Activated T-cell treated with anti-CD3 and anti-CD28 coated beads, Interleukin-2, amount 50 U/mL, for 72 hours (primary cell): ENCODE measurements at regions not wholly inside any gene's neighbourhood (a gene's known extent, or its start where the extent isn't known, plus 50 kb on each side); places are given as distances from the start of the nearest gene placed in this dataset.

Source experiments
- ATAC-seq, 2 donors: fragments of 150-1000 bp; cut with Tn5 transposase; replicated peaks in 1 of 2; 2 replicates each; pipeline ENCODE4 v1.10.0; 2021; ENCODE audit warnings: moderate library complexity in 2 of 2, mild to moderate bottlenecking in 1 of 2
- DNase-seq, 2 donors: peaks; one replicate each; pipeline ENCODE4 v3.0.0; 2021 to 2022; ENCODE audit warnings: mixed read lengths in 1 of 2
- H3K27ac Mint-ChIP-seq: one replicate; pipeline ENCODE4 v1.8.0; 2022; ENCODE audit warnings: mild to moderate bottlenecking, moderate library complexity, mixed read lengths
- H3K27me3 Mint-ChIP-seq: one replicate; pipeline ENCODE4 v1.8.0; 2022; ENCODE audit warnings: low read depth, mixed read lengths
- H3K36me3 Mint-ChIP-seq, 2 donors: one replicate each; pipeline ENCODE4 v1.8.0; 2022; ENCODE audit warnings: mixed read lengths in 2 of 2, mild to moderate bottlenecking in 1 of 2; ENCODE audit not compliant: insufficient read depth in 2 of 2
- H3K4me1 Mint-ChIP-seq: one replicate; pipeline ENCODE4 v1.8.0; 2022; ENCODE audit warnings: low read depth, mixed read lengths
- H3K4me3 Mint-ChIP-seq, 2 donors: one replicate each; pipeline ENCODE4 v1.8.0; 2022; ENCODE audit warnings: mild to moderate bottlenecking in 2 of 2, mixed read lengths in 2 of 2, moderate library complexity in 2 of 2
- H3K9me3 Mint-ChIP-seq, 2 donors: one replicate each; pipeline ENCODE4 v1.8.0; 2022; ENCODE audit warnings: mixed read lengths in 2 of 2

DNA sequence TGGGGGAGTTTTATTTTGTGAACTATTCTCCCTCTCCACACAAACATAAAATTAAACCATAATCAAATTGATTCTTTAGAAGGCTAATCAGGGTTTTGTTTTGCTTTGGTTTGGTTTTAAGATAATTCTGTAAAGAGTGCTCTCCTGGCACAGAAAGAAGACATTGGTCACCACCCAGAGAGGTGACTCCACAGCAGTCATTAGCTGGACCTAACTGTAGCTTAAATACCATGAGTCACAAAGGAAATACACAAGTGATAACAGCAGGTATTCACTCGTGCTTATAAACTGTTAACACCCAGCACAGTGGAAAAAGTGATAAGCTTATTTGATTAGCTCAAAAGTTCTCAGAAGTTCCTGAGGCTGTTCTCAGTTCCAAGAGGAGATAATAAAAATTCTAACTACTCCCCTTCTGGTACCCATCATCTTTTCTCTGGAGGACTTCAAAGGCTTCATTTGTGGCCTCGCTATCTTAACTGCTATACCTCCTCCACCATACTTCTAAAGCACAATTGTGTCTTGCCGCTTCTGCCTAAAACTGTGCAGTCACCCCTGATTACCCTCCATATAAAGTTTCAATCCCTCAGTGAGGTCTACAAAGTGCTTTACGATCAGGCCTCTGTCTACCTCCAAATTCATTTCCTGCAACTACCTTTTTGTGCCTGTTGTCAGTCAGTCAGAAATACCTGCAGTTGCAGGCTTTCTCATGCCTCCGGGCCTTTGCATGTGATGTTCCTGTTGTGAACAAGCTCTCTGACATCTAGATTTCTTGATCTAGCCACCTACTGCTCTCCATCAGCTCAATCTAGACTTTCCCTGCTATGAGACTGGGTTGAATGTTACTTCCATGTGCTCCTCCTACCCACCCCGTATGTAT, 201.1 kb downstream of the SAMD5 start:
- H3K9me3 Mint-ChIP-seq, result no peaks in the 10 kb centered on the region
- H3K27me3 Mint-ChIP-seq, result no peaks in the 10 kb centered on the region
- no peak for ATAC-seq
- DNase-seq, result no peak
- H3K4me1 Mint-ChIP-seq, result no peaks in the 10 kb centered on the region
- H3K36me3 Mint-ChIP-seq, result no peaks in the 10 kb centered on the region
- H3K4me3 Mint-ChIP-seq, result no peak overlapping the region
- no peak overlapping the region for H3K27ac Mint-ChIP-seq

DNA sequence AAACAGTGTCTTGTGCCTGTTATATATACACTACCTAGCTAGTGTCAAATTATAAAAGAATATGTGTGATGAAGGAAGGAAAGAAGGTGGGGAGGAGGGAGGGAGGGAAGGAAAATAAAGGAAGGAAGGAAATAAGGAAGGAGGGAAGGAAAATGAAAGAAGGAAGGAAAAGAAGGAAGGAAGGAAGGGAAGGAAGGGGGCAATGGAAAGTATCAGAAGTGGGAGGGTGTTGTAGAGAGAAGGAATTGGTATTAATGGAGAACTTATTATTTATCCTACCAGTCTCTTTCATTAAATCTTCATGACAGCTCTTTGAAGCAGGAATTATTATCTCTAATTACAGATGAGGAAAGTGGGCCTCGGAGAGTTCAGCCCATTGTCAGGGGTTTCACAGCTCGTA, 202.4 kb downstream of the SAMD5 start:
- Mint-ChIP-seq H3K4me1 (no peaks in the 10 kb centered on the region), H3K9me3 (no peaks in the 10 kb centered on the region), H3K27me3 (no peaks in the 10 kb centered on the region), H3K4me3 (no peak overlapping the region), H3K36me3 (no peaks in the 10 kb centered on the region), H3K27ac (no peak overlapping the region)
- DNase-seq, result no peak
- ATAC-seq, result no peak

DNA sequence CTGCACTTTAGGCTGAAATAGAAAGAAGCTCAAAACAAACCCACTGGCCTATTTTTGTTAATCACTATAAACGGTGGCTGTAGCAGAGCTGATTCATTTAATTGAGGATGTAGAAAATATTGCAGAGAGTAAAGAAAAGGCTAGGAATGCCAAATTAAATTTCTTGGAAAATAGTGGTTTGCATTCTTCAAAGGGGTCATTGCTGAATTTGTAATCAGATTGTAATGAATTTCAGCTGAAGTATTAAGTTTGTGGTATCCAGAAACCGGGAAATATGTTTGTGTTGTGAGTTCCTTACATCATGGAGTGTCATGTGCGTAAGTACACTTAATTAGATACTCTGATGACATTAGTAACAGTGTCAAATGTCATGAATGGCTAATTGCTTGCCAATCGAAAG, 203.0 kb downstream of the SAMD5 start:
- DNase-seq, result no peak
- no peak for ATAC-seq
- Mint-ChIP-seq H3K27me3 (no peaks in the 10 kb centered on the region), H3K4me3 (no peak overlapping the region), H3K27ac (no peak overlapping the region), H3K4me1 (no peaks in the 10 kb centered on the region), H3K36me3 (no peaks in the 10 kb centered on the region), H3K9me3 (no peaks in the 10 kb centered on the region)

DNA sequence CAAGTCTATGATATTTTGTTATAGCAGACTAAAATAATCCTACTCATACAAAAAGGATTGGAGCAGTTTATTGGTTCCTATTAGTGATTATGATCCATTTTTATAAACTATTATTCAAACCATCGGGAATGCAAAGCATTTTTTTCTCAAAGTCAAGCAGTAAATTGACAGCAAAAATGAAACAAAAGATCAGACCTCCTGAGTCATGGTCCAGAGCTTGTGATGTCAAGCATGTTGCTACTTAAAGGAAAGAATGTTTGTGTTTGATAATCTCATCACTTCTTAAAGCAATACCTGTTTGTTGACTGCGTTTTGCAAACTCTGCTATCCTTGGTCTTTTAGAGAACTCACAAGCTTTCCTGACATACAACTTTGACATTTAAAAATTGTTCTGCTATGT, 204.4 kb downstream of the SAMD5 start:
- DNase-seq, result no peak
- Mint-ChIP-seq H3K36me3 (no peaks in the 10 kb centered on the region), H3K27me3 (no peaks in the 10 kb centered on the region), H3K4me3 (no peak overlapping the region), H3K4me1 (no peaks in the 10 kb centered on the region), H3K27ac (no peak overlapping the region), H3K9me3 (no peaks in the 10 kb centered on the region)
- no peak for ATAC-seq

DNA sequence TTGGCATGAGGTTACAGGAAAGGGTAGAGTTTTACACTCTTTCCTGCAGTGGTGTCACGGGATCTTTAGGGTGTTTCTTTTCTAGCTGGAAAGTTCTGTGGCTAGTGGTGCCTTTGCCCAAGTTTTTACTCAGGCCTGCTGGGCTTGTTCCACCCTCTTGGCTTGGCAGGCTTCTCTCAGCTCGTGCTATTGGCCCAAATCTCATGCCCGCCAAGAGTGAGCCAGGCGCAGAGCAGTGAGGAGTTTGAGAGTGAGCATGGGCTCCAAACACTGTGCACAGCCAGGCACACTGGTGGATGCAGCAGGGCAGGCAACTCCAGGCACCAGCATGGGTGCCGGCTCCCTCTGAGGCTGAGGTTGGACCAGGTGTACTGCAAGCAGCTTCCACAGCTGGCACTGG, 206.5 kb downstream of the SAMD5 start:
- no peaks in the 10 kb centered on the region for H3K36me3 Mint-ChIP-seq
- ATAC-seq, result no peak
- no peak overlapping the region for H3K4me3 Mint-ChIP-seq
- no peak overlapping the region for H3K27ac Mint-ChIP-seq
- no peaks in the 10 kb centered on the region for H3K9me3 Mint-ChIP-seq
- no peak for DNase-seq
- H3K4me1 Mint-ChIP-seq, result no peaks in the 10 kb centered on the region
- no peaks in the 10 kb centered on the region for H3K27me3 Mint-ChIP-seq

DNA sequence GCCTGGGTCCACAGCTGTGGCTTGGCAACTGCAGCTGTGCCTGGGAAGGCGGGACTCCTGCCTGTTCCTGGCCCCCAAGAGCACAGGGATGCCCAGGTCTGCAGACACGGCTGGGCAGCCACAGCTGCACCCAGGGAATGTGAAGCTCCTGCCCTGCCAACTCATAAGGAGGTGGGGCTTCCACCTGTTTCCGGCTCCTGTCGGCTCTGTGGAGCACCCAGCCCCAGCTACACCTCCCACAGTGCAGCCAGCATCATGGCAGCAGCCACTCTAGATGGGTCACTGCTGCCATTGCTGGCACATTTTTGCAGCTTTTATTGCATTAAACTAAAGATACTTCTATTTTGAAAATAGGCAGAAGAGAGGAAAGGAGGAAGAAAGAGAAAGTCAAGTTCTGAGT, 207.9 kb downstream of the SAMD5 start:
- H3K4me1 Mint-ChIP-seq, result no peaks in the 10 kb centered on the region

DNA sequence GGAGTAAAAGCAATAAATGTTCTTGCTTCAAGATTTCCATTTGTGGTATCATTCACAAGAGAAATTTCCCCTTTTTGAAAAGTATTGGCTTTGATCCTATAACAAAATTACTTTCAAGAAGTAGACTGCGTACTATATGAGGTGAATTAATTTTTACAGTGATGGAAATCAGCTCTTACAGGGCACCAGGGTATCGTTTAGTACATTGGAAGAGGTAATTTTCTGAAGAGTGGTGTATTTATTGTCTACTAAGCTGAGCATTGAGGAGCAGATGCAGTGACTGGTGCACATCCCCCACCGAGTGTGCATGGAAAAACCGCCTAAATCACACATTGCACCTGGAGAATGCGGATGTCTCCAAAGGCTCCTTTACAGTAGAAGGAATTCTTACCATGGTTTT, 209.5 kb downstream of the SAMD5 start:
- no peaks in the 10 kb centered on the region for H3K4me1 Mint-ChIP-seq
- no peaks in the 10 kb centered on the region for H3K27me3 Mint-ChIP-seq
- H3K9me3 Mint-ChIP-seq, result peaks cover 0 to 4% of the 10 kb centered on the region in 2 donors
- ATAC-seq (no peak), DNase-seq (no peak)
- no peak overlapping the region for H3K27ac Mint-ChIP-seq
- H3K36me3 Mint-ChIP-seq, result no peaks in the 10 kb centered on the region
- no peak overlapping the region for H3K4me3 Mint-ChIP-seq

More for the DNA sequence above, 207.9 kb downstream of the SAMD5 start:
- H3K36me3 Mint-ChIP-seq, result no peaks in the 10 kb centered on the region
- H3K4me3 Mint-ChIP-seq, result no peak overlapping the region
- H3K9me3 Mint-ChIP-seq, result no peaks in the 10 kb centered on the region
- H3K27ac Mint-ChIP-seq, result no peak overlapping the region
- no peak for ATAC-seq
- H3K27me3 Mint-ChIP-seq, result no peaks in the 10 kb centered on the region
- DNase-seq, result no peak

DNA sequence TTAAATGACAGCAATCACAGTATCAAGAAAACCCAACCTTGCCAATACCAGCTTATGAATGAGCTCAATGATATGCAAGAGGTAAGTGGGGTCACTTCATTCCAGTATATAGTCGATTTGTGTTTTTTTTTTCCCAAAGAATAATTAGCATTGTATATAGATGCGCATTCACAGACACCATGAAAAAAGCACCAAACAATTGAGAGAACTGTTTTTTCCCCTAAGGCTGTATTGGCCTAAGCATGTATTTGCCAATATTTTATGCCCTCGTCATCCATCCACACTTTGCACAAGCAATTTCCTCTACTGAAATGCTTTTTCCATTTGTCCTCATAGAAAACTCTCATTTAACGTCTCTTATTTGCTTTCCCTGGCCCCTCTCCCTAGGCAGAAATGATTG, 213.7 kb downstream of the SAMD5 start:
- H3K36me3 Mint-ChIP-seq, result no peaks in the 10 kb centered on the region
- no peak overlapping the region for H3K4me3 Mint-ChIP-seq
- no peak overlapping the region for H3K27ac Mint-ChIP-seq
- DNase-seq (no peak), ATAC-seq (no peak)
- peaks cover 0 to 6% of the 10 kb centered on the region in 2 donors for H3K9me3 Mint-ChIP-seq
- no peaks in the 10 kb centered on the region for H3K27me3 Mint-ChIP-seq
- H3K4me1 Mint-ChIP-seq, result no peaks in the 10 kb centered on the region

DNA sequence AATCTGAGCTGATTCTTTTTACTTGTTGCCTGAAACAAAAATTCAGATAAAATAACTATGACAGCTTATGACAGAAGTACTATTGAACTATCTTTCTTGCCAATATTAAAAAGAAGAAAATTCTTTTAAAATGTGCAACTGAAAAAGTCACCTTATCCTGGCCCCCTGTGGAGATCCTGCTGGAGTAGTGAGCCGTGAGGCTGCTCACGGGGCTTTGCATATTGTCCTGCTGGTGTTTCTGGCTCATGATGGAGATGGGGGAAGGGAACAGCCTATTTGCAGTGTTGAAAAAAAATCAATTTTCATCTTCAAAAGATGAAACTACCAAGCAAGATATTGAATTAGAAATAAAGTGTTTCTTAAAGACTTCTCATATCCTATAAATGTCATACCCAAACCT, 216.0 kb downstream of the SAMD5 start:
- H3K4me1 Mint-ChIP-seq, result no peaks in the 10 kb centered on the region
- no peak for DNase-seq
- no peak for ATAC-seq
- no peak overlapping the region for H3K4me3 Mint-ChIP-seq
- no peak overlapping the region for H3K27ac Mint-ChIP-seq
- H3K27me3 Mint-ChIP-seq, result no peaks in the 10 kb centered on the region
- H3K9me3 Mint-ChIP-seq, result peaks cover 0 to 6% of the 10 kb centered on the region in 2 donors
- H3K36me3 Mint-ChIP-seq, result no peaks in the 10 kb centered on the region

DNA sequence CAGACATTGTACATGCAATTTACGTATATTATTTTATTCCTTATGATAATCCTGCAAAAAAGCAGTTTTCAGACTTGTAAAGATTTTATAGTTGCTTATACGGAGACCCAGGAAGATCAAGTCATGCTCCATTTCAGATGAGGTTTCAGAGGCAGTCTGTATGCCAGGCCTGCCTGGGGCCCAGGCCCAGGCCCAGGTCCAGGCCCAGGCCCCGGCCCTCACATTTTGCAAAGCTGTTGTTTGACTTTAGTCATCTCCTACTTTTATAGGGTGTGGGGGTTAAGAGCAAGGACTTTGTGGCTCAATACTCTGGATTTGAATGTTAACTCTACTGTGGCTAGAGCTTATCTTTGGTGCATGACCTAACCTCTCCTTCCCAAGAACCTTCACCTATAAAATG, 217.9 kb downstream of the SAMD5 start:
- H3K4me3 Mint-ChIP-seq, result no peak overlapping the region
- ATAC-seq (no peak), DNase-seq (no peak)
- no peaks in the 10 kb centered on the region for H3K4me1 Mint-ChIP-seq
- H3K27me3 Mint-ChIP-seq, result no peaks in the 10 kb centered on the region
- H3K36me3 Mint-ChIP-seq, result no peaks in the 10 kb centered on the region
- H3K27ac Mint-ChIP-seq, result no peak overlapping the region
- peaks cover 0 to 6% of the 10 kb centered on the region in 2 donors for H3K9me3 Mint-ChIP-seq

DNA sequence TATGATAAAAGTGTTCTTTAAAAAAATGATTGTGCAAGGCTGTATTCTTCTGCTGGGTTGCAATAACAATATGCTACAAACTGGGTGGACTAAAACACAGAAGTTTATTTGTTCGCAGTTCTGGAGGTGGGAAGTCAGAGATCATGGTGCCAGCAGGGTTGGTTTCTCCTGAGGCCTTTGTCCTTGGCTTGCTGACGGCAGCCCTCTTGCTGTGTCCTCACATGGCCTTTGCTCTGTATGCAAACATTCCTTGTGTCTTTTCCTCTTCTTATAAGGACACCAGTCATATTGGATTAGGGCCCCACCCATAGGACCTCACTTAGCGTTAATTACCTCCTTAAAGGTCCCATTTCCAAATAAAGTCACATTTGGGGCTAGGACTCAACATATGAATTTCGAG, 220.4 kb downstream of the SAMD5 start:
- no peaks in the 10 kb centered on the region for H3K9me3 Mint-ChIP-seq
- ATAC-seq (no peak), DNase-seq (no peak)
- no peaks in the 10 kb centered on the region for H3K36me3 Mint-ChIP-seq
- H3K27ac Mint-ChIP-seq, result no peak overlapping the region
- no peaks in the 10 kb centered on the region for H3K4me1 Mint-ChIP-seq
- H3K4me3 Mint-ChIP-seq, result no peak overlapping the region
- H3K27me3 Mint-ChIP-seq, result no peaks in the 10 kb centered on the region

DNA sequence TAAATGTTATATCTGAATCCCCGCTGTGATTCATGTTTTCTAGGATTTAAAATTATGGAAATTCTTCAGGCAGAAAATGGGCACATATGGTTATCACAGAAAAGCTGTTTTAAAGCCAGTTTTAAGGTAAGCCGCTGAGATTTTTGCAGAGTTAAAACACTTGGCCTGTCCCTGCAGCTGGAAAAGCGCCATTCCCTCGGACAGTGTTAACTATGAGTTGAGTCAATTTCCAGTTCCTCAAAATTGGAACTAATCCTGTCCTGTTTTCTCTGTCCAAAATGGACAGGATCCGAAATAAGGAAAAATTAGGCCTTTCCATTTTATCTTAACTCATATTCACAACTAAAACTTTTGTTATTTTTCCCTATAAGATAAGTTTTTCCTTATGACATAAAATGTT, 225.2 kb downstream of the SAMD5 start:
- DNase-seq (no peak), ATAC-seq (no peak)
- Mint-ChIP-seq H3K27me3 (peaks cover 8% of the 10 kb centered on the region), H3K9me3 (no peaks in the 10 kb centered on the region), H3K4me3 (no peak overlapping the region), H3K4me1 (no peaks in the 10 kb centered on the region), H3K27ac (no peak overlapping the region), H3K36me3 (no peaks in the 10 kb centered on the region)

DNA sequence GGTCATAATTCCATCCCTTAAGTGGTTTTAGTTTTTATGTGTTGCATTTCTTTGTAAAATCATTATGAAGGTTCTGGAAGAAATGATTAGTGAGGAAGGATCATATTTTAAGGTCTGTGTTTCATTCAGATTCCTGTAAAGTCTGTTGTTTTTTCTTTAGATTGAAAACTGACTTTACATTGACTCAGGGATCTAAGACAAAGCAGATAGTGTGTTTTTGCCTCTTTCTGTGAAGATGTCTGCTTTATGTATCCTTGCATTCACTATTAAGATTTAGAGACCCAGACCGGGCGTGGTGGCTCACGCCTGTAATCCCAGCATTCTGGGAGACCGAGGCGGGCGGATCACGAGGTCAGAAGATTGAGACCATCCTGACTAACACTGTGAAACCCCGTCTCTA, 225.7 kb downstream of the SAMD5 start:
- Mint-ChIP-seq H3K4me3 (no peak overlapping the region), H3K4me1 (no peaks in the 10 kb centered on the region), H3K27ac (no peak overlapping the region), H3K36me3 (no peaks in the 10 kb centered on the region), H3K27me3 (peaks cover 8% of the 10 kb centered on the region), H3K9me3 (no peaks in the 10 kb centered on the region)
- ATAC-seq (no peak), DNase-seq (no peak)

DNA sequence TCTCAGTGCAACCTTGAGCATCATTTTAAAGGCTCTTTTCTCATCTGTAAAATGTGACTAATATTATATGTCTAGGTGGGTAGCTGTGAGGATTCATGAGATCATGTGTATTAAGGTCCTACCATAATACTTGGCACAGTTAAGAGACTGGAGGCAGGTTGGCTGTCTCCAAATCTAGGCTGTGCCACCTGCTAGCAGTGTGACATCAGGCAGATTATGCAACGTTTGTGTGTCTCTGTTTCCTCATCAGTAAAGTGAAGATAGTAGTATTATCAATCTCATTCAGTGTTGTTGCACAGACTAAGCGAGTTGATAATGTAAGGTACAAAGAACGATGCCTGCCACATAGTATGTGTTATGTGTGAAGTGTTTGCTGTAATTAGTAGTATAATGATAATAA, 227.4 kb downstream of the SAMD5 start:
- H3K27ac Mint-ChIP-seq, result no peak overlapping the region
- no peaks in the 10 kb centered on the region for H3K4me1 Mint-ChIP-seq

More for the DNA sequence above, 227.4 kb downstream of the SAMD5 start:
- no peak overlapping the region for H3K4me3 Mint-ChIP-seq
- peaks cover 8% of the 10 kb centered on the region for H3K27me3 Mint-ChIP-seq
- no peaks in the 10 kb centered on the region for H3K36me3 Mint-ChIP-seq
- H3K9me3 Mint-ChIP-seq, result no peaks in the 10 kb centered on the region
- DNase-seq, result no peak
- no peak for ATAC-seq
